H1 (cell line): ENCODE measurements at regions not wholly inside any gene's neighbourhood (a gene's known extent, or its start where the extent isn't known, plus 50 kb on each side); places are given as distances from the start of the nearest gene placed in this dataset.

ENCODE experiments used
- CTCF ChIA-PET: fragments of 300-600 bp; sonication (Branson Sonifier 250); formaldehyde crosslinking; loops from one replicate; lab custom pipeline; 2021; ENCODE audit not compliant: partially characterized antibody; lab: Charles Lee
- POLR2A ChIA-PET: fragments of 300-600 bp; sonication (Branson Sonifier 250); formaldehyde crosslinking; loops from one replicate; lab custom pipeline; 2021; ENCODE audit warnings: inconsistent platforms; ENCODE audit not compliant: partially characterized antibody; lab: Charles Lee
- DNase-seq, 2 experiments: peaks; one replicate each; pipeline versions ENCODE4 v3.0.0 to v3.0.0-alpha.2; 2010 to 2022; ENCODE audit warnings: low spot score in 2 of 2, low read depth in 1 of 2, mixed read lengths in 1 of 2
- FAIRE-seq: peaks from 2 replicates; lab custom pipeline; 2011; peaks lifted over from hg19 to GRCh38; lab: Jason Lieb, UNC
- H2AFZ ChIP-seq: 2 replicates; pipeline ENCODE4 v1.8.1; 2012; ENCODE audit warnings: low read length, inconsistent platforms
- H2AK5ac ChIP-seq: 2 replicates; pipeline ENCODE4 v1.6.1; 2013; ENCODE audit warnings: low read depth, low read length
- H2BK120ac ChIP-seq: replicated peaks from 2 replicates; pipeline ENCODE3; 2013; ENCODE audit warnings: low read depth, low read length, inconsistent platforms
- H2BK12ac ChIP-seq: 2 replicates; pipeline ENCODE4 v1.6.1; 2013; ENCODE audit warnings: low read depth, low read length
- H2BK15ac ChIP-seq: 2 replicates; pipeline ENCODE4 v1.6.1; 2013; ENCODE audit warnings: low read length
- H2BK20ac ChIP-seq: 2 replicates; pipeline ENCODE4 v1.6.1; 2013; ENCODE audit warnings: low read length
- H2BK5ac ChIP-seq: 2 replicates; pipeline ENCODE4 v1.6.1; 2013; ENCODE audit warnings: low read depth, low read length
- H3K14ac ChIP-seq: 2 replicates; pipeline ENCODE4 v1.6.1; 2013; ENCODE audit warnings: inconsistent platforms; ENCODE audit not compliant: insufficient read length
- H3K18ac ChIP-seq: 2 replicates; pipeline ENCODE4 v1.6.1; 2013; ENCODE audit warnings: low read length; ENCODE audit errors: extremely low read depth
- H3K23ac ChIP-seq: 2 replicates; pipeline ENCODE4 v1.6.1; 2013; ENCODE audit warnings: inconsistent platforms; ENCODE audit not compliant: insufficient read length
- H3K23me2 ChIP-seq: 2 replicates; pipeline ENCODE4 v1.6.1; 2013; ENCODE audit warnings: low read depth, low read length
- H3K27ac ChIP-seq: 2 replicates; pipeline ENCODE4 v1.6.1; 2011; ENCODE audit warnings: low read depth, low read length, inconsistent platforms
- H3K27me3 ChIP-seq, 4 experiments: replicated peaks in 1 of 4; 1 replicate in 1 of 4; 2 replicates in 3 of 4; pipeline versions ENCODE4 v1.6.1 to v1.8.1; 2011 to 2013; ENCODE audit warnings: low read length in 3 of 4, mild to moderate bottlenecking in 3 of 4, inconsistent platforms in 2 of 4, mixed read lengths in 2 of 4, moderate library complexity in 1 of 4; ENCODE audit not compliant: control insufficient read depth in 3 of 4, insufficient read depth in 3 of 4; ENCODE audit errors: extremely low read depth in 1 of 4
- H3K36me3 ChIP-seq, 4 experiments: 2 replicates each; pipeline versions ENCODE4 v1.6.1 to v1.8.1; 2011 to 2013; ENCODE audit warnings: mild to moderate bottlenecking in 4 of 4, low read length in 3 of 4, moderate library complexity in 2 of 4, control low read depth in 1 of 4, inconsistent platforms in 1 of 4; ENCODE audit not compliant: insufficient read depth in 4 of 4, control insufficient read depth in 2 of 4
- H3K4ac ChIP-seq: replicated peaks from 2 replicates; pipeline ENCODE3; 2013; ENCODE audit warnings: low read length, low read depth, mixed read lengths, inconsistent platforms; ENCODE audit not compliant: insufficient read length
- H3K4me1 ChIP-seq, 4 experiments: replicated peaks in 1 of 4; 1 replicate in 1 of 4; 2 replicates in 3 of 4; pipeline versions ENCODE4 v1.6.1 to v1.8.1; 2011 to 2013; ENCODE audit warnings: low read length in 3 of 4, inconsistent platforms in 2 of 4, mixed read lengths in 1 of 4; ENCODE audit not compliant: insufficient read depth in 4 of 4, control insufficient read depth in 3 of 4
- H3K4me2 ChIP-seq, 2 experiments: 2 replicates each; pipeline versions ENCODE4 v1.6.1 to v1.8.1; 2011 to 2013; ENCODE audit warnings: low read depth in 2 of 2, low read length in 2 of 2, control low read depth in 1 of 2, inconsistent platforms in 1 of 2, mild to moderate bottlenecking in 1 of 2; ENCODE audit not compliant: insufficient read depth in 1 of 2
- H3K4me3 ChIP-seq, 4 experiments: fragments of 200-600, 300-600 bp in 1 of 4; sonication (generic), shearing (Covaris generic), sonication (Bioruptor Twin) in 1 of 4; 2 replicates each; pipeline versions ENCODE4 v1.5.1 to v1.8.1; 2011 to 2016; ENCODE audit warnings: low read length in 4 of 4, low read depth in 3 of 4, control low read depth in 2 of 4, inconsistent platforms in 2 of 4, mild to moderate bottlenecking in 2 of 4, mixed read lengths in 1 of 4, moderate library complexity in 1 of 4; ENCODE audit not compliant: insufficient read depth in 2 of 4; ENCODE audit errors: extremely low read depth in 1 of 4
- H3K56ac ChIP-seq: replicated peaks from 2 replicates; pipeline ENCODE3; 2013; ENCODE audit warnings: low read depth, mild to moderate bottlenecking, mixed read lengths, low read length, inconsistent platforms; ENCODE audit not compliant: insufficient read length
- H3K79me1 ChIP-seq: 2 replicates; pipeline ENCODE4 v1.6.1; 2013; ENCODE audit warnings: low read depth, low read length, control low read depth
- H3K79me2 ChIP-seq, 2 experiments: 2 replicates each; pipeline versions ENCODE4 v1.6.1 to v1.8.1; 2012 to 2013; ENCODE audit warnings: low read length in 2 of 2, mild to moderate bottlenecking in 2 of 2, inconsistent platforms in 1 of 2; ENCODE audit not compliant: insufficient read depth in 2 of 2, control insufficient read depth in 1 of 2
- H3K9ac ChIP-seq, 4 experiments: replicated peaks in 1 of 4; 1 replicate in 1 of 4; 2 replicates in 3 of 4; pipeline versions ENCODE4 v1.6.1 to v1.8.1; 2011 to 2013; ENCODE audit warnings: low read depth in 3 of 4, low read length in 3 of 4, control low read depth in 2 of 4, mild to moderate bottlenecking in 2 of 4, moderate library complexity in 2 of 4, inconsistent platforms in 1 of 4; ENCODE audit errors: extremely low read depth in 1 of 4
- H3K9me3 ChIP-seq, 2 experiments: 2 replicates each; pipeline versions ENCODE4 v1.6.1 to v1.8.1; 2012 to 2013; ENCODE audit warnings: mild to moderate bottlenecking in 2 of 2, moderate library complexity in 2 of 2, control low read depth in 1 of 2, inconsistent platforms in 1 of 2, low read depth in 1 of 2, low read length in 1 of 2, mixed read lengths in 1 of 2; ENCODE audit not compliant: insufficient read depth in 2 of 2
- H4K20me1 ChIP-seq, 2 experiments: replicated peaks in 1 of 2; 2 replicates each; pipeline versions ENCODE3 to v1.8.1; 2011 to 2013; ENCODE audit warnings: inconsistent platforms in 2 of 2, low read length in 2 of 2, mild to moderate bottlenecking in 1 of 2; ENCODE audit not compliant: insufficient read depth in 2 of 2, control insufficient read depth in 1 of 2
- H4K5ac ChIP-seq: 2 replicates; pipeline ENCODE4 v1.6.1; 2013; ENCODE audit warnings: low read length, low read depth, mixed read lengths, inconsistent platforms; ENCODE audit not compliant: insufficient read length
- H4K8ac ChIP-seq: 2 replicates; pipeline ENCODE4 v1.8.0; 2013; ENCODE audit warnings: mild to moderate bottlenecking, moderate library complexity, low read length, inconsistent platforms; ENCODE audit not compliant: insufficient read depth; ENCODE audit errors: extremely low read depth
- H4K91ac ChIP-seq: replicated peaks from 2 replicates; pipeline ENCODE3; 2013; ENCODE audit warnings: low read length, mixed read lengths, inconsistent platforms; ENCODE audit not compliant: insufficient read length
- ASH2L ChIP-seq: fragments of 200-600, 300-600 bp; sonication (generic); IDR thresholded peaks from one replicate; pipeline ENCODE4 v1.7.1; 2017; ENCODE audit warnings: low read length
- BRCA1 ChIP-seq: IDR thresholded peaks from 2 replicates; pipeline ENCODE4 v1.6.1; 2012; ENCODE audit warnings: low read depth, low read length, improper control_type of control experiment
- E2F6 ChIP-seq: IDR thresholded peaks from 2 replicates; pipeline ENCODE4 v1.6.1; 2012; ENCODE audit warnings: inconsistent platforms
- EGR1 ChIP-seq: IDR thresholded peaks from 2 replicates; pipeline ENCODE4 v1.6.1; 2011; ENCODE audit warnings: low read depth, low read length, borderline replicate concordance
- FOSL1 ChIP-seq: IDR thresholded peaks from 2 replicates; pipeline ENCODE4 v1.6.1; 2011; ENCODE audit warnings: mild to moderate bottlenecking, low read depth, low read length, moderate library complexity; ENCODE audit not compliant: insufficient read depth
- KDM4A ChIP-seq: IDR thresholded peaks from one replicate; pipeline ENCODE4 v1.7.1; 2012; ENCODE audit warnings: low read depth, mild to moderate bottlenecking, moderate library complexity, low read length, inconsistent platforms; ENCODE audit not compliant: severe bottlenecking
- RBBP5 ChIP-seq: IDR thresholded peaks from 2 replicates; pipeline ENCODE4 v1.7.1; 2012; ENCODE audit warnings: low read depth, mild to moderate bottlenecking, inconsistent platforms, low read length, moderate library complexity, borderline replicate concordance
- SIN3A ChIP-seq, 2 experiments: IDR thresholded peaks in 1 of 2; conservative IDR thresholded peaks in 1 of 2; 2 replicates each; pipeline ENCODE4 v1.6.1; 2011 to 2012; ENCODE audit warnings: low read length in 2 of 2, improper control_type of control experiment in 1 of 2, low read depth in 1 of 2, mild to moderate bottlenecking in 1 of 2
- SP1 ChIP-seq: IDR thresholded peaks from 2 replicates; pipeline ENCODE4 v1.6.1; 2011; ENCODE audit warnings: low read depth, low read length
- SP4 ChIP-seq: IDR thresholded peaks from 2 replicates; pipeline ENCODE4 v1.6.1; 2012; ENCODE audit warnings: low read length, inconsistent platforms
- SRF ChIP-seq: IDR thresholded peaks from 2 replicates; pipeline ENCODE4 v1.6.1; 2011; ENCODE audit warnings: mild to moderate bottlenecking, low read depth, low read length, moderate library complexity
- WGBS, 2 experiments: shearing (Covaris generic) in 1 of 2; methylation state at CpG; one replicate each; pipeline versions ENCODE4 v1.1.6 to v1.1.7; 2013 to 2015; ENCODE audit warnings: low lambda C conversion rate in 2 of 2, mixed read lengths in 2 of 2, inconsistent platforms in 1 of 2, low coverage in 1 of 2, missing lambda C conversion rate in 1 of 2; ENCODE audit not compliant: insufficient replicate concordance in 2 of 2, insufficient coverage in 1 of 2, insufficient read length in 1 of 2; ENCODE audit errors: extremely low coverage in 1 of 2, missing lambda C conversion rate in 1 of 2; 5-methylcytosine and 5-hydroxymethylcytosine counted together
- TF ChIP-seq, protein P1 (sequence below): IDR thresholded peaks from 2 replicates; pipeline ENCODE4 v1.6.1; 2012; ENCODE audit warnings: low read length, inconsistent platforms

DNA sequence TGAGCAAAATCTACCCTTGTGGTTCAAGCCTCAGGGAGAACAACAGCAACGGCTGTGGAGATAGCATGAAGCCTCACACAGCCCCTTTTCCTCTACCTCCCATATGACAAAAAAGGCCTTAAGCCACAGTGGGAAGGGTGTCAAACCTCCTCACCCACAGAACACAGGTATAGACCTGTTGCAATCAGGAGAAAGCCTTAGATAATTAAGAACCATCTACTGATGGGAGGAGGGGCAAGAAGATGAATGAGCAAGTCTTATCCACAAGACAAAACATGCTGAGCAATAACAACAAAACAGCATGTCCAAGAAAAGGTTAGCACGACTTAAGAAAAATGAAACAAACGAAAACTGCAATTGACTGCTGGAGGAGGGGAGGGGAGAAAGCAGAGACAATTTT is 272.9 kb upstream of the BCHE start:
- Histone ChIP-seq H2BK15ac (no peak overlapping the region), H4K8ac (no peak overlapping the region), H3K23me2 (no peaks in the 10 kb centered on the region), H3K36me3 (no peaks in the 10 kb centered on the region), H2BK20ac (no peak overlapping the region), H3K27ac (no peak overlapping the region), H3K14ac (no peak overlapping the region), H2BK120ac (no peak overlapping the region), H2AFZ (peak overlapping the region; percentile 92), H3K79me1 (no peaks in the 10 kb centered on the region), H3K9ac (no peak overlapping the region), H3K4ac (no peak overlapping the region), H3K4me1 (no peaks in the 10 kb centered on the region), H3K56ac (no peak overlapping the region), H3K18ac (no peak overlapping the region; the same call in 1 of the 2 replicates), H3K9me3 (no peaks in the 10 kb centered on the region), H4K5ac (no peak overlapping the region), H4K20me1 (no peaks in the 10 kb centered on the region), H2BK12ac (no peak overlapping the region), H3K23ac (no peak overlapping the region), H3K27me3 (no peaks in the 10 kb centered on the region), H4K91ac (no peak overlapping the region), H3K4me3 (no peak overlapping the region), H3K79me2 (no peaks in the 10 kb centered on the region), H3K4me2 (no peak overlapping the region), H2BK5ac (no peak overlapping the region), H2AK5ac (0 out of 2 replicates have a peak overlapping the region, but pooled peaks have one; percentile 16)
- 93% methylated on average over 3 of the region's 3 CpGs; no CpG with 5 or more reads in 1 of the 2 experiments for WGBS, 2 experiments
- ChIA-PET POLR2A (no interaction called here), CTCF (no interaction called here)
- FAIRE-seq (no peak), DNase-seq (no peak)
- TF ChIP-seq EGR1: no peak
- TF ChIP-seq, protein P1, sequence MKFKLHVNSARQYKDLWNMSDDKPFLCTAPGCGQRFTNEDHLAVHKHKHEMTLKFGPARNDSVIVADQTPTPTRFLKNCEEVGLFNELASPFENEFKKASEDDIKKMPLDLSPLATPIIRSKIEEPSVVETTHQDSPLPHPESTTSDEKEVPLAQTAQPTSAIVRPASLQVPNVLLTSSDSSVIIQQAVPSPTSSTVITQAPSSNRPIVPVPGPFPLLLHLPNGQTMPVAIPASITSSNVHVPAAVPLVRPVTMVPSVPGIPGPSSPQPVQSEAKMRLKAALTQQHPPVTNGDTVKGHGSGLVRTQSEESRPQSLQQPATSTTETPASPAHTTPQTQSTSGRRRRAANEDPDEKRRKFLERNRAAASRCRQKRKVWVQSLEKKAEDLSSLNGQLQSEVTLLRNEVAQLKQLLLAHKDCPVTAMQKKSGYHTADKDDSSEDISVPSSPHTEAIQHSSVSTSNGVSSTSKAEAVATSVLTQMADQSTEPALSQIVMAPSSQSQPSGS: no peak
- TF ChIP-seq SIN3A (conservative IDR thresholded peaks at IDR 0.05 in 1 of 2, IDR thresholded peaks at IDR 0.05 in 1 of 2; ENCODE audit: low read depth in 1 of 2, low read length in 2 of 2): no peak
- no peak for TF ChIP-seq FOSL1
- no peak for TF ChIP-seq RBBP5
- no peak for TF ChIP-seq SP1
- no peak for TF ChIP-seq BRCA1
- TF ChIP-seq SRF: no peak
- no peak for TF ChIP-seq ASH2L
- TF ChIP-seq SP4: no peak
- no peak for TF ChIP-seq KDM4A
- no peak for TF ChIP-seq E2F6
